ENCODE measurements at regions not wholly inside any gene's neighbourhood (a gene's known extent, or its start where the extent isn't known, plus 50 kb on each side); places are given as distances from the start of the nearest gene placed in this dataset.

- DNase-seq (ENCODE audit: low spot score): no peak
Measured at GRCh38 chr2:149747456-149747855, 159.9 kb upstream of the MMADHC start.

GRCh38 chr2:149745396-149746230 lies 158.0 kb upstream of the MMADHC start:
- DNase-seq (ENCODE audit: low spot score): no peak

GRCh38 chr2:149744865-149745264 lies 157.3 kb upstream of the MMADHC start:
- DNase-seq (ENCODE audit: low spot score): no peak

GRCh38 chr2:149743842-149744448 lies 156.4 kb upstream of the MMADHC start:
- DNase-seq (ENCODE audit: low spot score): no peak

GRCh38 chr2:149741646-149742045 lies 154.1 kb upstream of the MMADHC start:
- DNase-seq (ENCODE audit: low spot score): no peak

- no peak for DNase-seq (ENCODE audit: low spot score)
Measured at GRCh38 chr2:149740490-149740889, 152.9 kb upstream of the MMADHC start.

- DNase-seq (ENCODE audit: low spot score): no peak
Measured at GRCh38 chr2:149739883-149740265, 152.3 kb upstream of the MMADHC start.

GRCh38 chr2:149739171-149739882 lies 151.8 kb upstream of the MMADHC start:
- no peak for DNase-seq (ENCODE audit: low spot score)

- no peak for DNase-seq (ENCODE audit: low spot score)
Measured at GRCh38 chr2:149738767-149739166, 151.2 kb upstream of the MMADHC start.

- no peak for DNase-seq (ENCODE audit: low spot score)
Measured at GRCh38 chr2:149737896-149738295, 150.3 kb upstream of the MMADHC start.

GRCh38 chr2:149735237-149735958 lies 147.8 kb upstream of the MMADHC start:
- DNase-seq (ENCODE audit: low spot score): no peak

- DNase-seq (ENCODE audit: low spot score): peak; percentile 22
Measured at GRCh38 chr2:149733936-149734685, 146.5 kb upstream of the MMADHC start.

- DNase-seq (ENCODE audit: low spot score): no peak
Measured at GRCh38 chr2:149732730-149733290, 145.2 kb upstream of the MMADHC start.

GRCh38 chr2:149732001-149732685 lies 144.6 kb upstream of the MMADHC start:
- peak; percentile 36 for DNase-seq (ENCODE audit: low spot score)

- no peak for DNase-seq (ENCODE audit: low spot score)
Measured at GRCh38 chr2:149731079-149731478, 143.5 kb upstream of the MMADHC start.

GRCh38 chr2:149729586-149729985 lies 142.0 kb upstream of the MMADHC start:
- no peak for DNase-seq (ENCODE audit: low spot score)

GRCh38 chr2:149727927-149728326 lies 140.4 kb upstream of the MMADHC start:
- DNase-seq (ENCODE audit: low spot score): no peak

GRCh38 chr2:149725234-149725633 lies 137.7 kb upstream of the MMADHC start:
- no peak for DNase-seq (ENCODE audit: low spot score)

- no peak for DNase-seq (ENCODE audit: low spot score)
Measured at GRCh38 chr2:149724091-149724490, 136.5 kb upstream of the MMADHC start.

GRCh38 chr2:149720615-149721014 lies 133.0 kb upstream of the MMADHC start:
- no peak for DNase-seq (ENCODE audit: low spot score)

Measured in HT-29 (cell line).